ENCODE measurements at regions not wholly inside any gene's neighbourhood (a gene's known extent, or its start where the extent isn't known, plus 50 kb on each side); places are given as distances from the start of the nearest gene placed in this dataset.

- no peak overlapping the region for H3K4me3 ChIP-seq (ENCODE audit: low read depth, low read length)
- no peak for TF ChIP-seq CTCF (IDR thresholded peaks at IDR 0.05; ENCODE audit: low read depth, low read length)
Observed at GRCh38 chr1:25026730-25027450, 96.8 kb upstream of the RUNX3 start.

- H3K4me3 ChIP-seq (ENCODE audit: low read depth, low read length): no peak overlapping the region
- TF ChIP-seq CTCF (IDR thresholded peaks at IDR 0.05; ENCODE audit: low read depth, low read length): no peak
Observed at GRCh38 chr1:25026304-25026703, 96.2 kb upstream of the RUNX3 start.

- H3K4me3 ChIP-seq (ENCODE audit: low read depth, low read length): no peak overlapping the region
- no peak for TF ChIP-seq CTCF (IDR thresholded peaks at IDR 0.05; ENCODE audit: low read depth, low read length)
Observed at GRCh38 chr1:25024615-25025350, 94.7 kb upstream of the RUNX3 start.

- no peak overlapping the region for H3K4me3 ChIP-seq (ENCODE audit: low read depth, low read length)
- TF ChIP-seq CTCF (IDR thresholded peaks at IDR 0.05; ENCODE audit: low read depth, low read length): no peak
Observed at GRCh38 chr1:25023826-25024225, 93.8 kb upstream of the RUNX3 start.

GRCh38 chr1:25023190-25023578 is 93.1 kb upstream of the RUNX3 start:
- no peak for TF ChIP-seq CTCF (IDR thresholded peaks at IDR 0.05; ENCODE audit: low read depth, low read length)
- no peak overlapping the region for H3K4me3 ChIP-seq (ENCODE audit: low read depth, low read length)

GRCh38 chr1:25022361-25023189 is 92.5 kb upstream of the RUNX3 start:
- peak overlapping the region; percentile 38 for H3K4me3 ChIP-seq (ENCODE audit: low read depth, low read length)
- TF ChIP-seq CTCF (IDR thresholded peaks at IDR 0.05; ENCODE audit: low read depth, low read length): no peak

Data from WI38 (cell line).